HepG2 (cell line): ENCODE measurements at regions not wholly inside any gene's neighbourhood (a gene's known extent, or its start where the extent isn't known, plus 50 kb on each side); places are given as distances from the start of the nearest gene placed in this dataset.

Experiments
- ATF2 ChIP-seq: sonication (generic); formaldehyde crosslinking; IDR thresholded peaks from 2 replicates; pipeline ENCODE4 v1.4.0; 2020; ENCODE audit warnings: missing genetic modification reagents
- CEBPB ChIP-seq: IDR thresholded peaks from 2 replicates; pipeline ENCODE4 v1.6.1; 2011; ENCODE audit warnings: low read depth, low read length, improper control_type of control experiment, borderline replicate concordance
- CREB1 ChIP-seq, 2 experiments: fragments of 450-650 bp in 1 of 2; IDR thresholded peaks; 2 replicates each; pipeline ENCODE4 v1.6.1; 2016 to 2017; ENCODE audit warnings: control low read depth in 1 of 2, mild to moderate bottlenecking in 1 of 2, missing compliant biosample characterization in 1 of 2, missing genetic modification characterization in 1 of 2
- ETV5 ChIP-seq: IDR thresholded peaks from 2 replicates; pipeline ENCODE4 v1.6.1; 2018; ENCODE audit warnings: missing biosample characterization, missing genetic modification reagents, inconsistent platforms, borderline replicate concordance
- FOXO1 ChIP-seq: sonication (generic); formaldehyde crosslinking; IDR thresholded peaks from 2 replicates; pipeline ENCODE4 v1.4.0; 2020; ENCODE audit warnings: missing genetic modification reagents
- HDAC2 ChIP-seq: sonication (generic); formaldehyde crosslinking; IDR thresholded peaks from 2 replicates; pipeline ENCODE4 v1.4.0; 2020; ENCODE audit warnings: missing genetic modification reagents
- IRF9 ChIP-seq: sonication (generic); formaldehyde crosslinking; IDR thresholded peaks from 2 replicates; pipeline ENCODE4 v1.8.0; 2022; ENCODE audit warnings: missing genetic modification reagents, mild to moderate bottlenecking, borderline replicate concordance
- MAFK ChIP-seq, 2 experiments: IDR thresholded peaks in 1 of 2; conservative IDR thresholded peaks in 1 of 2; 2 replicates each; pipeline ENCODE4 v1.6.1; 2011; ENCODE audit warnings: improper control_type of control experiment in 2 of 2, low read length in 2 of 2
- PBX2 ChIP-seq: IDR thresholded peaks from 2 replicates; pipeline ENCODE4 v1.6.1; 2016; ENCODE audit warnings: control low read depth
- PHB2 ChIP-seq: fragments of 450-650 bp; IDR thresholded peaks from 2 replicates; pipeline ENCODE4 v1.6.1; 2018; ENCODE audit not compliant: partially characterized antibody
- PLSCR1 ChIP-seq: sonication (generic); formaldehyde crosslinking; IDR thresholded peaks from 2 replicates; pipeline ENCODE4 v1.5.0; 2020; ENCODE audit warnings: missing genetic modification reagents, mild to moderate bottlenecking, borderline replicate concordance
- POLR2AphosphoS2 ChIP-seq: IDR thresholded peaks from 2 replicates; pipeline ENCODE4 v1.6.1; 2011; ENCODE audit warnings: low read depth, low read length, improper control_type of control experiment
- TBX2 ChIP-seq: sonication (generic); formaldehyde crosslinking; IDR thresholded peaks from 2 replicates; pipeline ENCODE4 v1.5.0; 2020; ENCODE audit warnings: missing genetic modification reagents, mild to moderate bottlenecking, borderline replicate concordance
- ZFX ChIP-seq: sonication (generic); formaldehyde crosslinking; IDR thresholded peaks from 2 replicates; pipeline ENCODE4 v1.4.0; 2020; ENCODE audit warnings: mild to moderate bottlenecking, low read depth, missing genetic modification reagents, moderate library complexity

GRCh38 chr2:41993435-41993925 lies 54.3 kb upstream of the PKDCC start:
- TF ChIP-seq FOXO1 (CRISPR knock-in tag), result no peak
- TF ChIP-seq TBX2 (CRISPR knock-in tag), result no peak
- no peak for TF ChIP-seq PBX2 (CRISPR knock-in tag)
- no peak for TF ChIP-seq ETV5 (CRISPR knock-in tag)
- no peak for TF ChIP-seq HDAC2
- no peak for TF ChIP-seq CREB1 (IDR thresholded peaks at IDR 0.05)
- no peak for TF ChIP-seq CREB1 (CRISPR knock-in tag; IDR thresholded peaks at IDR 0.05)
- no peak for TF ChIP-seq ZFX (CRISPR knock-in tag)
- no peak for TF ChIP-seq PLSCR1 (CRISPR knock-in tag)
- no peak for TF ChIP-seq PHB2
- no peak for TF ChIP-seq CEBPB
- no peak for TF ChIP-seq MAFK (conservative IDR thresholded peaks at IDR 0.05 in 1 of 2, IDR thresholded peaks at IDR 0.05 in 1 of 2; ENCODE audit: low read length in 2 of 2)
- TF ChIP-seq IRF9 (CRISPR knock-in tag), result no peak
- no peak for TF ChIP-seq ATF2 (CRISPR knock-in tag)
- no peak for TF ChIP-seq POLR2AphosphoS2
